ENCODE measurements at regions not wholly inside any gene's neighbourhood (a gene's known extent, or its start where the extent isn't known, plus 50 kb on each side); places are given as distances from the start of the nearest gene placed in this dataset.

- TF ChIP-seq POLR2A (IDR thresholded peaks at IDR 0.05) (no peak), CTCF (IDR thresholded peaks at IDR 0.05) (no peak)
Measured at GRCh38 chrX:27321632-27322031, 141.5 kb downstream of the PPP4R3C start.

Measured in Peyer's patch (tissue), 4 donors.